ENCODE measurements at regions not wholly inside any gene's neighbourhood (a gene's known extent, or its start where the extent isn't known, plus 50 kb on each side); places are given as distances from the start of the nearest gene placed in this dataset.
A peak's percentile ranks its signal among the peaks of the same experiment; 100 is the strongest.

DNA sequence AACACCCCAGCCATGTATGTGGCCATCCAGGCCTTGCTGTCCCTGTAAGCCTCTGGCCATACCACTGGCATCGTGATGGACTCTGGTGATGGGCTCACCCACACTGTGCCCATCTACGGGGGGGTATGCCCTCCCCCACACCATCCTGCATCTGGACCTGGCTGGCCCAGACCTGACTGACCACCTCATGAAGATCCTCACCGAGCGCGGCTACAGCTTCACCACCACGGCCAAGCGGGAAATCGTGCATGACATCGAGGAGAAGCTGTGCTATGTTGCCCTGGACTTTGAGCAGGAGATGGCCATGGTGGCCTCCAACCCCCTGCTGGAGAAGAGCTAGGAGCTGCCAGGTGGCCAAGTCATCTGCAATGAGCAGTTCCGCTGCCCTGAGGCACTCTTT is 80.4 kb upstream of the ZCCHC2 start:
- DNase-seq (ENCODE audit: low spot score in 2 of 2), result no peak
- Mint-ChIP-seq H3K9me3 (no peaks in the 10 kb centered on the region), H3K36me3 (no peaks in the 10 kb centered on the region), H3K27ac (no peak overlapping the region)
- ATAC-seq, result no peak

DNA sequence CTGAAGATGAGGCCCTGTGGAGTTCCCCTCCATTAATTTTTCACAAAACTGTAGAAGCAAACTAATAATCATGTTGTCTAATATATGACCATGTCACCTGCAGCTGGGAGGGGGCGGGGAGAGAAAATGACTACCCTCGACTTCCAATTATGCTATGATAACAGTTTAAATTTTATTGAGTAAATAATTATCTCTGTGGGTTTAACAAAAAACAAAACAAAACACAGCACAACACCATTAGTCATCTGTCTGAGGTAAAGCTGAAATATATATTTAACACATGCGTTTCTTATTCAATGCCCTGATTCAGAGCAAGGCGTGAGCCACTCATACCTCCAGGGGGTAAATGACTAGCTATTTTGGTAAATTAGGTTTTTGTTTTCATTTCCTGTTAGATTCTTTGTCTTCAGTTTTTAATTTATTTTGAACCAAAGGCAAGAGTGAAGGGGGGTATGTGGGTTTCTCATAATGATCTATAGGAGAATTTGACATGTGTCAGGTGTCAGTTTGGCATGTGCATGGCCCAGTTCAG is 77.4 kb upstream of the ZCCHC2 start:
- Mint-ChIP-seq H3K27ac (no peak overlapping the region), H3K36me3 (no peaks in the 10 kb centered on the region), H3K9me3 (no peaks in the 10 kb centered on the region)
- DNase-seq (ENCODE audit: low spot score in 2 of 2) (no peak), ATAC-seq (peak in 1 of 2 donors; percentile 97)

DNA sequence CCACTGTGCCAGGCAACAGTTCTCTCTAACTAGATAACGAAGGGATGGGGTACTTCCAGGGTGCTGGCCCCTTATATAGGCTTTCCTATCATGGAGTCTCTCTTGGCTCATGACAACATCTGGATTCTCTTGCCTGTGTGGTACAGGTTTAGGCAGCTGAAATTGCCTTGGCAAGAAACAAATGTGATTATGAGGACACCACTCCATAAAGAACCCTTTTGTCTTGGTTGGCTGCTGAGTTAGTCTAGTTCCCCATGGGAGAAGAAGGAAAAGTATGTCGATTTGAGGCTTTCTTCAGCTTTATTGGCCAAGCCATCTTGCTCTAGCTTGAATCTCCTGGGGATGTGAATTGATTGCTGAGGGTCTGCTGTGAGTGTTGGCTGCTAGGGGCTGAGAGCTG is 76.3 kb upstream of the ZCCHC2 start:
- Mint-ChIP-seq H3K9me3 (no peaks in the 10 kb centered on the region), H3K36me3 (no peaks in the 10 kb centered on the region), H3K27ac (no peak overlapping the region)
- DNase-seq (ENCODE audit: low spot score in 2 of 2) (no peak), ATAC-seq (no peak)

DNA sequence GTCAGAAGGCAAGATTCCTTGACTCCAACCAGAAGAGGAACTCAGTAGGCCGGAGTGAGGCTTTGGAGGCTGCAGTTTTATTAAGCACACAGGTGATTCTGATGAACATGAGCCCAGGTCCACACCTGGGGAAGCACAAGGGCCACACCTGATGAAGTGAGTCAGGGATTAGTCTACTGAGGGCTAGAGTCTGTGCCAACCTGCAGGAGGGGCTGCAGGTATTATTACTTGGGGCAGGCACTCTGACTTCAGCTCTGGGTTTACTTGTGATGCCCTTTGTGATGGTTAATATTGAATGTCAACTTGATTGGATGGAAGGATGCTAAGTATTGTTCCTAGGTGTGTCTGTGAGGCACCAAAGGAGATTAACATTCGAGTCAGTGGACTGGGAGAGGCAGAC is 75.2 kb upstream of the ZCCHC2 start:
- Mint-ChIP-seq H3K9me3 (no peaks in the 10 kb centered on the region), H3K36me3 (no peaks in the 10 kb centered on the region), H3K27ac (no peak overlapping the region)
- ATAC-seq, result no peak
- DNase-seq (ENCODE audit: low spot score in 2 of 2), result no peak

DNA sequence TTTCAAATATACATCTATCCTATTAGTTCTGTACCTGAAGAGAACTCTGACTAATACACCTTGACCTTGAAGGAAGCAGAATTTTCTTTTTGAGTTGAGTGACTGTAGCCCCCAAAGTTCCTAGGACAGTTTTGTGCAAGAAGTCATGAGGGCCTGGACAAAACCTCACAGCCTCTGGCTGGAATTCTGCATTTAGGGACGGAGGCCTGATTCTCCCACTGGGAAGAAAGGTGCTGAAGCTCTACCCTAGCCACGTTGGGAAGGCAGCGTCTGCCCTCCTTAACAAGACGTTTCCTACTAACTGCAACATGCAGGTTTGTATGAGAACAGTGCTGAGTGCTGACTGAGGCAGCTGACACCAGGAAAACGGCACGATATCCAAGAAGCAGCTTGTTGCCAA is 74.4 kb upstream of the ZCCHC2 start:
- Mint-ChIP-seq H3K36me3 (no peaks in the 10 kb centered on the region), H3K9me3 (no peaks in the 10 kb centered on the region)
- no peak for ATAC-seq

DNA sequence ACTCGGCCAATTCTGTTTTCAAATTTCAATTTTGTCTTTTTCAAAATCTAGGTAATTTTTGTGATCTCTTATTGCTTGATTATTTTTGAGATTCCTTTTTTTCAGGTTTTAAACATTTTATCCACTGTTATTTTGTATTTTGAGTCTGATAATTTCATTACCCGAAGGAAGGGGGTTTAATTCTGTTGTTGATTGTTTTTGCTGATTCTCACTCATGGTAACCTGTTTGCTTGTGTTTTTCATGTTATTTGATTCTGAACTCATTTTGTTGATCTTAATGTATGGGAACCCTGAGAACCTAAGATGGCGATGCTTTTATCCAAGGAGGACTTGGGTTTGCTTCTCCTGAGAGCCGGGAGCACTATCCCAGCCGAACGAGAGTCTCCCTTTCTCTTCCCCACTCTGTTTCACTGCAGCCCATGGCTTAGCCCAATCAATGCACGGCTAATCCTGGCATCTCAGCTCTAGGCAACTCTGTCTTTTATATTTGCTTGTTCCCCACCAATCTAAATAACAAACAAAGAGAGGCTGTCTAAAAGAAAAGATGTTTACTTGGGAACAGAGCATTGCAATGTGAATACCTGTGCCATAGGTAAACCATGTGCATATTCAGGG is 73.2 kb upstream of the ZCCHC2 start:
- no peak overlapping the region for H3K27ac Mint-ChIP-seq
- DNase-seq (ENCODE audit: low spot score in 2 of 2), result no peak
- H3K36me3 Mint-ChIP-seq, result no peaks in the 10 kb centered on the region
- ATAC-seq, result no peak
- no peaks in the 10 kb centered on the region for H3K9me3 Mint-ChIP-seq

More for the DNA sequence above, 74.4 kb upstream of the ZCCHC2 start:
- no peak for DNase-seq (ENCODE audit: low spot score in 2 of 2)
- H3K27ac Mint-ChIP-seq, result no peak overlapping the region

DNA sequence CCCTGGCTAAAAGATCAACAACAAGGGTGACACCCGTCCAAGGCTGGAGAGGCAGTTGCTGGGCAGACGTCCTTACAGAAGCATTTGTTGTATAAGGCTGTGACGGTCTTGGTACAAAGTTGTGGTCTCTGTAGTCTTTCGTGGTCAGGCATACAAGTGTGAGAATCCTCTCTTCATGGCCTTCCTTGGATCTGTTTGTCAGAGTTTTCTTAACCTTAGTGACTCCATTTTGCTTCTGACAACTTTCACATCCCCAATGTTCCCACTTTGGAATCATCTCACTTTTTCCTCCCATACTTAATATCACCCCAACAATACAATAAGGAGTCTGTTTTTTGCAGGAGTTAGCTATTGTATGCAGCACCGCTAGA is 72.7 kb upstream of the ZCCHC2 start:
- no peaks in the 10 kb centered on the region for H3K9me3 Mint-ChIP-seq

DNA sequence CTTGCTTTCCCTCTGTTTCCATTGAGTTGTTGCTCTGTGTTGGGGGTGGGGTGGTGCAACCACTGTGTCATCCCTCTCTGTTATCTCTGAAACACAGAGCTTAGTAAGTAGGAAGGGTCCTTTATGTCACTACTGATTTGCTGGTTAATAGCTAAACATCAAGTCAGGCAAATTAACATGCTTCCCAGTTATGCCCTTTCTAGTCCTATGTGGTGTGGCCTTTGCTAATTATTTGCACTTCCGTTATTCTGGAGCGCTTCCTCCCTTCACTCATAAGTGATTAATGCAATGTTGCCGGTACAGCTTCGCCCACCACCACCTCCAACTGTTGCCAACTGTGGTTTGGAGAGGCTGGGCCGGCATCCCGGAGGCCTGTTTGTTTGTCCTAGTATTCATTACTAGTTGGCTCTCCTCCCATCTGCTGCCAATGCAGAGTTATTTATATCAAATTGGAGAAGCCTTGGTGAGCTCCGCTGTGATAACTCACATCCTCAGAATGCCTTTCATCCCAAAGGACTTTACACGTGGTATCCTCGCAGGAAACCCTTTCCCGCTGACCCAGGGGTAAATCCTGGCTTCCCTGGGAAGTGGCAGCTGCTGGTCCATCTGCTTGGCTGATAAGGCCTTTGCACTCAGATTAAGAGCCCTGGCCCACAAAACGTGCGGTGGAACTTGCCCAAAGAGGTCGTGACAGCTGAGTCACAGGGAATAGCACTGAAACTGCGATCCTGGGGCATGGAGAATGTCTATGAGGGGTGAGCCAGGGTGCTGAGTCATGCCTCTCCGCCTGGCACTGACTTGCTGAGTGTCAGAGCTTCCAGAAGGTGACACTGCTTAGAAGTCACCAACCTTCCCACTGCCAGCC is 72.0 kb upstream of the ZCCHC2 start:
- no peak for ATAC-seq
- no peak for DNase-seq (ENCODE audit: low spot score in 2 of 2)
- Mint-ChIP-seq H3K27ac (no peak overlapping the region), H3K9me3 (no peaks in the 10 kb centered on the region), H3K36me3 (no peaks in the 10 kb centered on the region)

More for the DNA sequence above, 72.7 kb upstream of the ZCCHC2 start:
- ATAC-seq (no peak), DNase-seq (ENCODE audit: low spot score in 2 of 2) (no peak)
- Mint-ChIP-seq H3K27ac (no peak overlapping the region), H3K36me3 (no peaks in the 10 kb centered on the region)

DNA sequence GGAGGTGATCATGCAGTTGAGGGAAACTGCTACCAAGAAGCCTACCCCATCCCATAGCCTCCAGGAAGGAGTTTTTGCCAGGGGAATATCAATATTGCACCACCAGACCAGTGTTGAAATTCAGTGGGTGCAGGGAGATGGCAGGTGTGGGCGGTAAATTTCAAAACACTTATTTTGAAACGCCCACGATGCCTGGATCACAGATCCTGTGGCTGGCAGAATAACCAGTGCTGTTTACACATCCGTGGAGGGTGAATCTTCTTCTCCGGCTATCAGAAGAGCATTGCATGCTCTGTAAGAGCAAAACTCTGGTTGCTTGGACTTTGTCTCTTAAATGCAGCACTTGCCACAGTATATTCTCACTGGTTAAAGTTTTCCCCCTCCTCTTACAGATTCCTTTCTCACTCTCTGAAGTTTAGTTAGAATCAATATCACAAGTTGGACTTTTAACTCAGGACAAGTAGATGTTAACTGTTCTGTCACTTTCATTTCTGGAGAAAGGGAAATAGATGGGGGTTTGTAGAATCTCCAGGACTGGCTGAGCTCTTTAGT is 70.5 kb upstream of the ZCCHC2 start:
- Mint-ChIP-seq H3K9me3 (no peaks in the 10 kb centered on the region), H3K36me3 (no peaks in the 10 kb centered on the region), H3K27ac (no peak overlapping the region)
- DNase-seq (ENCODE audit: low spot score in 2 of 2) (no peak), ATAC-seq (peak in 1 of 2 donors; percentile 52)

DNA sequence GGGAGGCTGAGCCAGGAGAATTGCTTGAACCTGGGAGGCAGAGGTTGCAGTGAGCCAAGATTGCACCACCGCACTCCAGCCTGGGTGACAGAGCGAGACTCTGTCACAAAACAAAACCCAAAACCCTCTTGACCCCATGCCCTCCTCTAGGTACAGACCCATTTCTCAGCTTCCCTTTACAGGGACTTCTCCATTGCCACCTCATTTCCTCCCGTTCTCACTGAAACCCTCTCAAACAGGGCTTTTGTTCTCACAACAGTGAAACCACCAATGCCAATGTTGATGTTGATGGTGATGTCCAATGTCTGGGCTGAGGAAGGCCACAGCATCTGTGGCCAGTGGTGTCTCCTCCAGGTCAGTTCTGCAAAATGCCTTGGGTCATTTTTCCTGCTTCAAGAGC is 69.0 kb upstream of the ZCCHC2 start:
- no peaks in the 10 kb centered on the region for H3K36me3 Mint-ChIP-seq
- H3K9me3 Mint-ChIP-seq, result no peaks in the 10 kb centered on the region
- no peak for ATAC-seq
- H3K27ac Mint-ChIP-seq, result peak overlapping the region in 1 of 2 donors; percentile 37
- DNase-seq (ENCODE audit: low spot score in 2 of 2), result no peak

DNA sequence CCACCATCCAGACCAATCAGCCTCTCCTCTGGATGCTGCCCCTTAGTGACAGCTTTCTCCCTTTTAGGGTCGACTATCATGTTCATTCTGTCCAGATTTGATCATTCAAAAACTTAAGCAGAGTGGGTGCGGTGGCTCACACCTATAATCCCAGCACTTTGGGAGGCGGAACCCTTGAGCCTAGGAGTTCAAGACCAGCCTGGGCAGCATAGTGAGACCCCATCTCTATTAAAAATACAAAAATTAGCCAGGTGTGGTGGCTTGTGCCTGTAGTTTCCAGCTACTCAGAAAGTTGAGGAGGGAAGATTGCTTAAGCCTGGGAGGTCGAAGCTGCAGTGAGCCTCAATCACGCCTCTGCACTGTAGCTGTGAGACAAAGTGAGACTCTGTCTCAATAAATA is 68.3 kb upstream of the ZCCHC2 start:
- DNase-seq (ENCODE audit: low spot score in 2 of 2), result no peak
- Mint-ChIP-seq H3K27ac (no peak overlapping the region), H3K36me3 (no peaks in the 10 kb centered on the region), H3K9me3 (no peaks in the 10 kb centered on the region)
- ATAC-seq, result no peak

DNA sequence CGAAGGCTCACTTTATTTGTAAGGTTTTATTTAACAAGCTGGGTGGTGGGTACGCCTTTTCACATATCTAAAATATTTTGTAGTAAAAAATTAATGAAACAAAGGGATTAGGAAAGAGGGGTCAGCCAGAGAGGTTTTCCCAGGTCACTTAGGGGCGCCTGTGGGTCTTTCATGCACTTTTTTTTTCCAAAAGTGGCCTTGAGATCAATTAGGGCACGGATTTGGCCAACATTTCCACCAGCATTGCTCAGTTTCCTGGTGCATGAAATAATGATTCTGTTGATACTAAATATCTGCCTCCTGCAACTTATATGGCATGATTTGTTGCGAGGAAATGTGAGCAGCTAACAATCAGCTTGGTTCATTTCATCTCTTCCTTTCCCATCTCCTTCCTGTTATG is 67.6 kb upstream of the ZCCHC2 start:
- no peak for DNase-seq (ENCODE audit: low spot score in 2 of 2)
- Mint-ChIP-seq H3K9me3 (no peaks in the 10 kb centered on the region), H3K36me3 (no peaks in the 10 kb centered on the region), H3K27ac (no peak overlapping the region)
- no peak for ATAC-seq

DNA sequence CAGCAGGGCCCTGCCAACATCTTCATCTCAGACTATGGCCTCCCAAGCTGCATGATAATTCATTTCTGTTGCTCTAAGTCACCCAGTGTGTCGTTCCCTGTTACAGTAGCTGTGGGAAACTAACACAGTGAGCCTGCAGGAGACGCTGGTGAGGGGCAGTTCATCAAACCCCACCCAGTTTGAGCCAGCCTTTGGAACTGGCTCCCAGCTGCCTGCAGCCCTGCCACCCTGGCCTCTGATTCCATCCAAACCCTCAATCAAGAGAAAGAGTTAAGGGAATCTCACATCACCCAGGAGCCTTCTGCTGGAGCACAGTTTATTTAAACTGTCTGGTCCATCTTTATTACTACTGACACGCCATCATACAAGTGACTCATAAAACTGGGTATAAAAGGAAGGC is 64.9 kb upstream of the ZCCHC2 start:
- no peaks in the 10 kb centered on the region for H3K9me3 Mint-ChIP-seq
- no peak for ATAC-seq
- H3K36me3 Mint-ChIP-seq, result no peaks in the 10 kb centered on the region
- no peak for DNase-seq (ENCODE audit: low spot score in 2 of 2)
- no peak overlapping the region for H3K27ac Mint-ChIP-seq

DNA sequence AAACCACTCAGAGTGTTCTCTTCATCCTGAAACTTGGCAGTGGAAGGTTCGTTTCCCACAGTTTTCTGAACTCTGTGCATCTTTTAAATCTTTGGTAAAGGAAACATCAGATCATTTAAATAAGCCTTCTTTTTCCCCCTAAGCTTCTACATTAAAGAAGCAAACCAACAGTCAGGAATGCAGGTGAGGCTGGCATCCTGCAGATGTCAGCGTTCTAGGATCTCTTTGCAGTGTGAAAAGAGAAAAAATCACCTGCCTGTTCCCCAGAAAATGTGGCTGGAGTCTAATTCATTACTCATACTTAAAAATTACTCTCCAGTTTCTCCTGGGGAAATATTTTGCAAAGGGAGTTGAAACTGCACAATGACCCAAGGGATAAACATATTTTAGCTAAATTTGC is 64.5 kb upstream of the ZCCHC2 start:
- ATAC-seq, result no peak
- Mint-ChIP-seq H3K27ac (no peak overlapping the region), H3K36me3 (no peaks in the 10 kb centered on the region), H3K9me3 (no peaks in the 10 kb centered on the region)
- no peak for DNase-seq (ENCODE audit: low spot score in 2 of 2)

DNA sequence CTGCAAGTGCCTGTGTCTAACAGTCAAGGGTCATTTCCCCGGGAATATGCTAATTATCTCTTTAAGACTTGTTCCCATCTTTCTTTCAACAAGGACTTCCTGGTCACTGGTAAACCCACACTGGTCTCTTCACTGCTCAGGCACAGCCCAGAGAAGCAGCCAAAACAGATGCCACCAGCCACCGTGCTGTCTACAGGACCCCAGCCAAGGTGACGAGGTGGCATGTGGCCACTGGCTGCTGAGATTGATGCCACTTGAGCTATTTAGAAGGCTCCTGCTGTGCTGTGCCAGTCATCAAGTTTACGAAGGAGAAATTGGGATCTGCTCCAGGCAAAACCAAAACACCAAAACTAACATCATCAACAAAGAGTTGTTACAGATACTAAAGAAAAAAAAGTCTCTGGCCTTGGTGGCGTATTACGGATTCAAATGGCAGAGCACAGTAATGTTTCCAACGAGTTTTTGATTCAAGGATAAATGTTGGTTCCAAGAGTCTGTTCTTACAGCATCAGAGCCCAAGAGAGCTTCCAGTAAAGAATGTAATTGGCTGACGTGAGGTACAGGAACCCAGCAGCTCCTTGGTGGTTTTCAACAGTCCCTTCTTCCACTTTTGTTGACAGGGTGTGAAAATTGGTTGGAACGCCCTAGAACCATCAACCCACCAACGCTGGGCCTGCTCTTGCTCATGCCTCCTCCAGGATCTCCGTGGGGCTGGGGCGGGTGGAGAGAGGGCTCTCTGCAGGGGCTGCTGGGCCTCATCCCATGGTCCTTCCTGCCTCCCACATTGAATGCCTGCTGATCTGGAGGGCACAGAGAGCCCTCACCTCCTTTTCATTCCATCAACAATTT is 63.7 kb upstream of the ZCCHC2 start:
- DNase-seq (ENCODE audit: low spot score in 2 of 2) (no peak), ATAC-seq (no peak)

DNA sequence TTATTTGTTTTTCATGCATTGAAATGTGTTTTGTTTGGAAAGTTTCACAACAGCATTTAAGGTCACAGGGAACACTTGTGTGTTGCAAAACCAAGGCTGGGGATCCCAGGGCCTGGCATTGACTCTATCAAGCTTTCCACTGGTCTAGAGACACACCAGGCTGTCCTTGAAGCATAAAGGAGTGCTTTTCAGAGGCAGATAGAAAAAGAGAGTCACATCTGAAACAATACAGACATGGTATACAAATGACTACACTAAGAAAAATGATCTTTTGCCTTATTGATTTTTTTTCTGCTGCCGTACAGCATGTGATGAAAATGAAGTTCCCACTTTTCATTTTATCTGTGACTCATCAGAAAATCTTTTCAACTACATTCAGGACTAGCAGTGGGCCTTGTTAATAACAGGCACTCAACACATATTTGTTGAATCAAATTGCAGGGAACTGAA is 61.9 kb upstream of the ZCCHC2 start:
- no peak for ATAC-seq
- no peak overlapping the region for H3K27ac Mint-ChIP-seq
- peaks cover 0 to 9% of the 10 kb centered on the region in 2 donors for H3K9me3 Mint-ChIP-seq
- DNase-seq (ENCODE audit: low spot score in 2 of 2), result no peak
- no peaks in the 10 kb centered on the region for H3K36me3 Mint-ChIP-seq

More for the DNA sequence above, 63.7 kb upstream of the ZCCHC2 start:
- no peaks in the 10 kb centered on the region for H3K36me3 Mint-ChIP-seq
- peaks cover 0 to 2% of the 10 kb centered on the region in 2 donors for H3K9me3 Mint-ChIP-seq
- no peak overlapping the region for H3K27ac Mint-ChIP-seq

DNA sequence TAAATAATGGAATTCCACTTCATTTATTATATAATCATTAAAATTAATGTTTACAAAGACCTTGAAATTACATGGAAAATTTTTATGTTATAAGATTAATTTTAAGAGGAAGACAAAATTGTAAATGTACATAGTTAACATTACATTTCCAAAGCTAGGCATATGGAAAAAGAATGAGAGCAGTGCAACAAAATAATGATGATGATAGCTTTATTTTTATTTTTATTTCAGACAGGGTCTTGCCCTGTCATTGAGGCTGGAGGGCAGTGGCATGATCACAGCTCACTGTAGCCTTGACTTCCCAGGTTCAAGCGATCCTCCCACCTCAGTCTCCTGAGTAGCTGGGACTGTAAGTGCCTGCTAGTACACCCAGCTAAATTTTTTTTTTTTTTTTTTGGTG is 61.2 kb upstream of the ZCCHC2 start:
- DNase-seq (ENCODE audit: low spot score in 2 of 2), result no peak
- peaks cover 0 to 9% of the 10 kb centered on the region in 2 donors for H3K9me3 Mint-ChIP-seq
- no peak for ATAC-seq
- H3K36me3 Mint-ChIP-seq, result no peaks in the 10 kb centered on the region
- no peak overlapping the region for H3K27ac Mint-ChIP-seq
